ENCODE measurements at regions not wholly inside any gene's neighbourhood (a gene's known extent, or its start where the extent isn't known, plus 50 kb on each side); places are given as distances from the start of the nearest gene placed in this dataset.
"Not testable (repeated sequence)": the region's sequence is repeated elsewhere in the genome, so short reads cannot be mapped to it uniquely, and the experiment has no call there.

DNA sequence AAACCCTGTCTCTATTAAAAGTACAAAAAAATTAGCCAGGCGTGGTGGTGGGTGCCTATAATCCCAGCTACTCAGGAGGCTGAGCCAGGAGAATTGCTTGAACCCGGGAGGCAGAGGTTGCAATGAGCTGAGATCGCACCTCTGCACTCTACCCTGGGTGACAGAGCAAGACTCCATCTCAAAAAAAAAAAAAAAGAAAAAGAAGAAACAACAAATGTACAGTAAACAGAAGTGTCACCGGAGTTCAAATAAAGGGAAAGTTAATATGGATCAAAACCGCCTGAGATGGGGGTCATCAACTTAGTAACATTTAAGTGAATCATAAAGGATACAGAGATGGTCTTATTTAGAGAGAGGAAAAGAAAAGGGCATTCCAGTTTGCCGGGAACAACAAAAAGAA lies 89.3 kb upstream of the OLIG3 start:
- TF ChIP-seq CTCF (IDR thresholded peaks at IDR 0.05; ENCODE audit: low read length); EZH2 (optimal IDR thresholded peaks at IDR 0.05; ENCODE audit: low read depth, low read length); EZH2phosphoT487 (IDR thresholded peaks at IDR 0.05; ENCODE audit: low read length): not testable (repeated sequence)
